ENCODE measurements at regions not wholly inside any gene's neighbourhood (a gene's known extent, or its start where the extent isn't known, plus 50 kb on each side); places are given as distances from the start of the nearest gene placed in this dataset.

- Mint-ChIP-seq H3K4me3 (no peak overlapping the region), H3K27me3 (ENCODE audit: insufficient read depth, low read depth, poor library complexity) (no peaks in the 10 kb centered on the region), H3K9me3 (no peaks in the 10 kb centered on the region), H3K4me1 (peaks cover 3% of the 10 kb centered on the region; the same call in 2 of the 3 replicates), H3K36me3 (ENCODE audit: low read depth) (no peaks in the 10 kb centered on the region), H3K27ac (no peak overlapping the region)
- Histone ChIP-seq H3K27ac (ENCODE audit: low read depth) (no peak overlapping the region), H3K27me3 (ENCODE audit: insufficient read depth) (no peaks in the 10 kb centered on the region), H3K9me2 (ENCODE audit: insufficient read depth) (no peaks in the 10 kb centered on the region), H3F3A (replicated peaks; ENCODE audit: low read depth) (no peaks in the 10 kb centered on the region), H2AFZ (no peak overlapping the region), H3K79me2 (replicated peaks; ENCODE audit: insufficient read depth) (no peaks in the 10 kb centered on the region), H3K4me3 (no peak overlapping the region), H3K4me2 (no peak overlapping the region), H3K36me3 (ENCODE audit: insufficient read depth) (no peaks in the 10 kb centered on the region), H3K4me1 (ENCODE audit: insufficient read depth) (no peaks in the 10 kb centered on the region), H4K20me1 (replicated peaks; ENCODE audit: insufficient read depth) (no peaks in the 10 kb centered on the region)
- ATAC-seq (no peak), DNase-seq (ENCODE audit: low spot score) (no peak)
- TF ChIP-seq ZNF114 (CRISPR knock-in tag; IDR thresholded peaks at IDR 0.05) (no peak), EZH2phosphoT487 (IDR thresholded peaks at IDR 0.05; ENCODE audit: unreplicated experiment) (no peak)
These were observed 62.4 kb upstream of the TAS2R16 start for GRCh38 chr7:123057911-123058310.

DNA sequence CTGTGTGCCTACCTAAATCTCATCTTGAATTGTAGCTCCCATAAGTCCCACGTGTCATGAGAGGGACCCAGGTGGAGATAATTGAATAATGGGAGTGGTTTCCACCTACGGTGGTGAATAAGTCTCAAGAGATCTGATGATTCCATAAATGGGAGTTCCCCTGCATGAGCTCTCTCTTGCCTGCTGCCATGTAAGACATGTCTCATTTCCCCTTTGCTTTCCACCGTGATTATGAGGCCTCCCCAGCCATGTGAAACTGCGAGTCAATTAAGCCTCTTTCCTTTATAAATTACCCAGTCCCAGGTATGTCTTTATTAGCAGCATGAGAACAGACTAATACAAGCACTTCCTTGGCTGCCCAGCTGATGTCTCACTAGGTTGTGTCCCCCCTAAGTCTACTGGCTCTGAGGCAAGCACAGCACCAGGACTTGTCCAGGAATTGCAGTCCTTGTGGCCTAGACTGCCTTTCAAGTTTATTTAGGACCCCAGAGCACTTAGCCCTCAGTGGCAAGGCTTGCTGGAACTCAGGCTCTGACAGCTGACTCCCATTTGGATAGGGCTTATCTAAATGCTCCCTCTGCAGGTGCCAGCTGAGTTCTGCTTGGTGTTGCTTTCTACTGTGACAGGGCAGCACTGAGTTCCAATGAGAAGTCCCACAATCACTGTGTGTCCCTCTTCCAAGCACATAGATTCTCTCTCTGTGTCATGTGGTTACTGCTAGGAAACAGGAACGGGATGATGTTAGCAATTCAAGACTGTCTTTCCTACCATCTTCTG is 59.0 kb upstream of the TAS2R16 start:
- peak; percentile 69 for DNase-seq (ENCODE audit: low spot score)
- no peak overlapping the region for H3K4me2 ChIP-seq

DNA sequence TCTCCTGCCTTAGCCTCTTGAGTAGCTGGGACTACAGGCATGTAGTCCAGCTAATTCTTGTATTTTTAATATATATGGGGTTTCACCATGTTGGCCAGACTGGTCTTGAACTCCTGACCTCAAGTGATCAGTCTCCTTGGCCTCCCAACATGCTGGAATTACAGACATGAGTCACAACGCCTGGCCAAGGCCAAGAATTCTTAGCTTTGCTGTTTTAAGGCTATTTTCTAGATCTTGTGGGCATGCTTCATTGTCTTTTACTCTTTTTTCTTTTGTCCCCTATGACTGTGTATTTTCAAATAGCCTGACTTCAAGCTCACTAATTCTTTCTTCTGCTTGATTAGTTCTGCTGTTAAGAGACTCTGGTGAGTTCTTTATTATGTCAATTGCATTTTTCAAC is 56.4 kb upstream of the TAS2R16 start:
- no peaks in the 10 kb centered on the region for H3K9me2 ChIP-seq (ENCODE audit: insufficient read depth)
- H3K4me1 ChIP-seq (ENCODE audit: insufficient read depth), result no peaks in the 10 kb centered on the region
- no peaks in the 10 kb centered on the region for H3K79me2 ChIP-seq (replicated peaks; ENCODE audit: insufficient read depth)
- H3K36me3 ChIP-seq (ENCODE audit: insufficient read depth), result peaks cover 10% of the 10 kb centered on the region; the same call in 1 of the 2 replicates
- no peaks in the 10 kb centered on the region for H4K20me1 ChIP-seq (replicated peaks; ENCODE audit: insufficient read depth)
- H3K4me3 Mint-ChIP-seq, result no peak overlapping the region
- H3K36me3 Mint-ChIP-seq (ENCODE audit: low read depth), result peaks cover 25% of the 10 kb centered on the region
- ATAC-seq, result no peak
- no peaks in the 10 kb centered on the region for H3K27me3 ChIP-seq (ENCODE audit: insufficient read depth)
- no peak overlapping the region for H3K27ac Mint-ChIP-seq
- H2AFZ ChIP-seq, result no peak overlapping the region
- TF ChIP-seq ZNF331 (CRISPR knock-in tag; IDR thresholded peaks at IDR 0.05; ENCODE audit: low read depth), result no peak
- TF ChIP-seq, protein P1, sequence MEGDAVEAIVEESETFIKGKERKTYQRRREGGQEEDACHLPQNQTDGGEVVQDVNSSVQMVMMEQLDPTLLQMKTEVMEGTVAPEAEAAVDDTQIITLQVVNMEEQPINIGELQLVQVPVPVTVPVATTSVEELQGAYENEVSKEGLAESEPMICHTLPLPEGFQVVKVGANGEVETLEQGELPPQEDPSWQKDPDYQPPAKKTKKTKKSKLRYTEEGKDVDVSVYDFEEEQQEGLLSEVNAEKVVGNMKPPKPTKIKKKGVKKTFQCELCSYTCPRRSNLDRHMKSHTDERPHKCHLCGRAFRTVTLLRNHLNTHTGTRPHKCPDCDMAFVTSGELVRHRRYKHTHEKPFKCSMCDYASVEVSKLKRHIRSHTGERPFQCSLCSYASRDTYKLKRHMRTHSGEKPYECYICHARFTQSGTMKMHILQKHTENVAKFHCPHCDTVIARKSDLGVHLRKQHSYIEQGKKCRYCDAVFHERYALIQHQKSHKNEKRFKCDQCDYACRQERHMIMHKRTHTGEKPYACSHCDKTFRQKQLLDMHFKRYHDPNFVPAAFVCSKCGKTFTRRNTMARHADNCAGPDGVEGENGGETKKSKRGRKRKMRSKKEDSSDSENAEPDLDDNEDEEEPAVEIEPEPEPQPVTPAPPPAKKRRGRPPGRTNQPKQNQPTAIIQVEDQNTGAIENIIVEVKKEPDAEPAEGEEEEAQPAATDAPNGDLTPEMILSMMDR (conservative IDR thresholded peaks at IDR 0.05; ENCODE audit: low read depth in 2 of 2), result no peak
- no peak overlapping the region for H3K4me2 ChIP-seq
- no peak overlapping the region for H3K4me3 ChIP-seq
- DNase-seq (ENCODE audit: low spot score), result no peak
- H3K27me3 Mint-ChIP-seq (ENCODE audit: insufficient read depth, low read depth, poor library complexity), result no peaks in the 10 kb centered on the region
- no peaks in the 10 kb centered on the region for H3F3A ChIP-seq (replicated peaks; ENCODE audit: low read depth)
- H3K27ac ChIP-seq (ENCODE audit: low read depth), result no peak overlapping the region
- H3K9me3 Mint-ChIP-seq, result peaks cover 39% of the 10 kb centered on the region
- H3K4me1 Mint-ChIP-seq, result peaks cover 3% of the 10 kb centered on the region; the same call in 2 of the 3 replicates

More for the DNA sequence above, 59.0 kb upstream of the TAS2R16 start:
- ATAC-seq, result peak; percentile 96
- H3K27me3 ChIP-seq (ENCODE audit: insufficient read depth), result no peaks in the 10 kb centered on the region
- peak overlapping the region; percentile 66; the same call in 1 of the 2 replicates for H3K27ac Mint-ChIP-seq
- peak overlapping the region; percentile 48; the same call in 1 of the 2 replicates for H2AFZ ChIP-seq
- H3K9me2 ChIP-seq (ENCODE audit: insufficient read depth), result no peaks in the 10 kb centered on the region
- peaks cover 9% of the 10 kb centered on the region for H3K36me3 Mint-ChIP-seq (ENCODE audit: low read depth)
- peaks cover 3% of the 10 kb centered on the region; the same call in 2 of the 3 replicates for H3K4me1 Mint-ChIP-seq
- H4K20me1 ChIP-seq (replicated peaks; ENCODE audit: insufficient read depth), result no peaks in the 10 kb centered on the region
- H3F3A ChIP-seq (replicated peaks; ENCODE audit: low read depth), result no peaks in the 10 kb centered on the region
- no peaks in the 10 kb centered on the region for H3K27me3 Mint-ChIP-seq (ENCODE audit: insufficient read depth, low read depth, poor library complexity)
- H3K9me3 Mint-ChIP-seq, result peaks cover 15% of the 10 kb centered on the region
- no peaks in the 10 kb centered on the region for H3K4me1 ChIP-seq (ENCODE audit: insufficient read depth)
- TF ChIP-seq, protein P1 (conservative IDR thresholded peaks at IDR 0.05; ENCODE audit: low read depth in 2 of 2), result peak; percentile 48 to 82
- TF ChIP-seq EZH2 (IDR thresholded peaks at IDR 0.05; ENCODE audit: low read depth, unreplicated experiment), result no peak
- TF ChIP-seq POLR2AphosphoS5 (IDR thresholded peaks at IDR 0.05; ENCODE audit: low read depth), result no peak
- TF ChIP-seq STAT1 (IDR thresholded peaks at IDR 0.05; ENCODE audit: unreplicated experiment), result no peak
- H3K4me3 Mint-ChIP-seq, result no peak overlapping the region
- H3K4me3 ChIP-seq, result no peak overlapping the region
- no peaks in the 10 kb centered on the region for H3K79me2 ChIP-seq (replicated peaks; ENCODE audit: insufficient read depth)
- no peak overlapping the region for H3K27ac ChIP-seq (ENCODE audit: low read depth)
- H3K36me3 ChIP-seq (ENCODE audit: insufficient read depth), result no peaks in the 10 kb centered on the region
